ENCODE measurements at regions not wholly inside any gene's neighbourhood (a gene's known extent, or its start where the extent isn't known, plus 50 kb on each side); places are given as distances from the start of the nearest gene placed in this dataset.
"Not testable (repeated sequence)": the region's sequence is repeated elsewhere in the genome, so short reads cannot be mapped to it uniquely, and the experiment has no call there.

- no peak overlapping the region for H3K27ac Mint-ChIP-seq (ENCODE audit: unreplicated experiment)
These were observed 540.2 kb downstream of the RAB38 start for GRCh38 chr11:87635001-87635400.

GRCh38 chr11:87634331-87634730 lies 540.9 kb downstream of the RAB38 start:
- TF ChIP-seq CTCF (IDR thresholded peaks at IDR 0.05) = no peak
- H3K4me3 Mint-ChIP-seq (ENCODE audit: unreplicated experiment) = no peak overlapping the region
- no peaks in the 10 kb centered on the region for H3K4me1 Mint-ChIP-seq (ENCODE audit: low read depth)
- H3K9me3 Mint-ChIP-seq (ENCODE audit: low read depth) = no peaks in the 10 kb centered on the region
- peaks cover 15% of the 10 kb centered on the region for H3K27me3 Mint-ChIP-seq (ENCODE audit: low read depth)
- DNase-seq (ENCODE audit: low spot score) = no peak
- H3K36me3 Mint-ChIP-seq (ENCODE audit: low read depth) = no peaks in the 10 kb centered on the region
- no peak overlapping the region for H3K27ac Mint-ChIP-seq (ENCODE audit: unreplicated experiment)

More at GRCh38 chr11:87635001-87635400, 540.2 kb downstream of the RAB38 start:
- no peak for TF ChIP-seq CTCF (IDR thresholded peaks at IDR 0.05)
- H3K27me3 Mint-ChIP-seq (ENCODE audit: low read depth) = peaks cover 16% of the 10 kb centered on the region
- H3K36me3 Mint-ChIP-seq (ENCODE audit: low read depth) = no peaks in the 10 kb centered on the region
- H3K9me3 Mint-ChIP-seq (ENCODE audit: low read depth) = no peaks in the 10 kb centered on the region
- DNase-seq (ENCODE audit: low spot score) = no peak
- no peaks in the 10 kb centered on the region for H3K4me1 Mint-ChIP-seq (ENCODE audit: low read depth)
- no peak overlapping the region for H3K4me3 Mint-ChIP-seq (ENCODE audit: unreplicated experiment)

GRCh38 chr11:87628957-87629356 lies 546.3 kb downstream of the RAB38 start:
- Mint-ChIP-seq H3K27ac (ENCODE audit: unreplicated experiment) (no peak overlapping the region), H3K27me3 (ENCODE audit: low read depth) (peaks cover 9% of the 10 kb centered on the region), H3K36me3 (ENCODE audit: low read depth) (no peaks in the 10 kb centered on the region)

GRCh38 chr11:87628026-87628580 lies 547.1 kb downstream of the RAB38 start:
- no peak for TF ChIP-seq CTCF (IDR thresholded peaks at IDR 0.05)
- no peak overlapping the region for H3K4me3 Mint-ChIP-seq (ENCODE audit: unreplicated experiment)
- peaks cover 6% of the 10 kb centered on the region for H3K27me3 Mint-ChIP-seq (ENCODE audit: low read depth)
- H3K4me1 Mint-ChIP-seq (ENCODE audit: low read depth) = no peaks in the 10 kb centered on the region
- no peak for DNase-seq (ENCODE audit: low spot score)
- H3K27ac Mint-ChIP-seq (ENCODE audit: unreplicated experiment) = no peak overlapping the region
- peaks cover 10% of the 10 kb centered on the region for H3K9me3 Mint-ChIP-seq (ENCODE audit: low read depth)
- H3K36me3 Mint-ChIP-seq (ENCODE audit: low read depth) = no peaks in the 10 kb centered on the region

More at GRCh38 chr11:87628957-87629356, 546.3 kb downstream of the RAB38 start:
- Mint-ChIP-seq H3K9me3 (ENCODE audit: low read depth) (peaks cover 10% of the 10 kb centered on the region), H3K4me1 (ENCODE audit: low read depth) (no peaks in the 10 kb centered on the region), H3K4me3 (ENCODE audit: unreplicated experiment) (no peak overlapping the region)
- no peak for TF ChIP-seq CTCF (IDR thresholded peaks at IDR 0.05)
- DNase-seq (ENCODE audit: low spot score) = no peak

DNA sequence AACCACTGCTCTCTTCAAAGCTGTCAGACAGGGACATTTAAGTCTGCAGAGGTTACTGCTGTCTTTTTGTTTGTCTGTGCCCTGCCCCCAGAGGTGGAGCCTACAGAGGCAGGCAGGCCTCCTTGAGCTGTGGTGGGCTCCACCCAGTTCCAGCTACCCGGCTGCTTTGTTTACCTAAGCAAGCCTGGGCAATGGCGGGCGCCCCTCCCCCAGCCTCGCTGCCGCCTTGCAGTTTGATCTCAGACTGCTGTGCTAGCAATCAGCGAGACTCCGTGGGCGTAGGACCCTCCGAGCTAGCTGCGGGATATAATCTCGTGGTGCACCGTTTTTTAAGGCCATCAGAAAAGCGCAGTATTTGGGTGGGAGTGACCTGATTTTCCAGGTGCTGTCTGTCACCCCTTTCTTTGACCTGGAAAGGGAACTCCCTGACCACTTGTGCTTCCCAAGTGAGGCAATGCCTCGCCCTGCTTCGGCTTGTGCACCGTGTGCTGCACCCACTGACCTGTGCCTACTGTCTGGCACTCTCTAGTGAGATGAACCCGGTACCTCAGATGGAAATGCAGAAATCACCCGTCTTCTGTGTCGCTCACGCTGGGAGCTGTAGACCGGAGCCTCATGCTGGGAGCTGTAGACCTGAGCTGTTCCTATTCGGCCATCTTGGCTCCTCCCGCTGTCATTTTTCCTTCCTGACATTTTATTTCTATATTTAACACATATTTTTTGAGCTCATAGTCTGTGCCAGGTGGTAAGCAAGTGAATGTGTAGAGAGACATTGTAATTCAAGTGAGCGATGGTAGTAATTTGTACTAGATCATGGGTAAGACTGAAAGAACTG lies 551.5 kb downstream of the RAB38 start:
- H3K27me3 Mint-ChIP-seq (ENCODE audit: low read depth); H3K36me3 Mint-ChIP-seq (ENCODE audit: low read depth); H3K4me1 Mint-ChIP-seq (ENCODE audit: low read depth); DNase-seq (ENCODE audit: low spot score); H3K27ac Mint-ChIP-seq (ENCODE audit: unreplicated experiment): not testable (repeated sequence)
- peaks cover 27% of the 10 kb centered on the region for H3K9me3 Mint-ChIP-seq (ENCODE audit: low read depth)
- peak overlapping the region; percentile 12 for H3K4me3 Mint-ChIP-seq (ENCODE audit: unreplicated experiment)
